Adrenal gland (tissue), 9 donors: ENCODE measurements at regions not wholly inside any gene's neighbourhood (a gene's known extent, or its start where the extent isn't known, plus 50 kb on each side); places are given as distances from the start of the nearest gene placed in this dataset.

Experiments used
- DNase-seq, 7 donors: peaks; one replicate each; pipeline ENCODE4 v3.0.0-alpha.2; 2019 to 2020
- H3K27ac ChIP-seq, 5 donors: fragments of 200-600 bp; sonication (generic) in 4 of 5; 1 replicate in 3 of 5; 2 replicates in 2 of 5; pipeline versions ENCODE4 v1.5.1 to v1.8.0; 2016 to 2020; ENCODE audit warnings: mild to moderate bottlenecking in 1 of 5
- H3K27me3 ChIP-seq: fragments of 200-600 bp; 2 replicates; pipeline ENCODE4 v1.8.0; 2021
- H3K36me3 ChIP-seq, 2 donors: fragments of 200-600 bp; replicated peaks in 1 of 2; 1 replicate in 1 of 2; 2 replicates in 1 of 2; pipeline versions ENCODE4 v1.5.1 to v1.8.0; 2018 to 2022
- H3K4me1 ChIP-seq, 2 donors: fragments of 200-600 bp; replicated peaks in 1 of 2; 1 replicate in 1 of 2; 2 replicates in 1 of 2; pipeline versions ENCODE4 v1.5.1 to v1.8.0; 2018 to 2021
- H3K4me3 ChIP-seq, 4 donors: fragments of 200-600 bp; sonication (generic) in 3 of 4; one replicate each; pipeline ENCODE4 v1.5.1; 2016 to 2018
- H3K9me3 ChIP-seq, 3 donors: fragments of 200-600 bp; sonication (generic) in 1 of 3; replicated peaks in 1 of 3; 1 replicate in 2 of 3; 2 replicates in 1 of 3; pipeline versions ENCODE4 v1.5.1 to v1.8.0; 2016 to 2021
- CTCF ChIP-seq, 6 experiments: fragments of 450-650 bp in 4 of 6; fragments of 200-600 bp in 2 of 6; sonication (generic) in 1 of 6; IDR thresholded peaks; 1 replicate in 5 of 6; 2 replicates in 1 of 6; pipeline versions ENCODE4 v1.5.1 to v1.8.0; 2016 to 2021; ENCODE audit warnings: antibody characterized with exemption in 6 of 6, mild to moderate bottlenecking in 2 of 6, moderate library complexity in 1 of 6
- POLR2A ChIP-seq, 2 donors: fragments of 450-650 bp; IDR thresholded peaks; one replicate each; pipeline ENCODE4 v1.6.1; 2017; ENCODE audit warnings: antibody characterized with exemption in 2 of 2, mild to moderate bottlenecking in 2 of 2, moderate library complexity in 1 of 2
- WGBS, 4 donors: extraction: QIAGEN DNeasy Blood & Tissue Kit in 2 of 4; methylation state at CpG; one replicate each; pipeline versions ENCODE4 v1.1.5 to v1.1.7; 2013 to 2017; 5-methylcytosine and 5-hydroxymethylcytosine counted together
- intact Hi-C, 2 donors: fragments of 100-400 bp; cut with DNase I; formaldehyde crosslinking; loops; one replicate each; pipeline versions ENCODE4 v1.14.1 to v1.15.0; 2022 to 2023
- donor health status: healthy with polysubstance abuse.
- donor health status: Bipolar disorder and iron deficiency.
- donor health status: DM: yes; HTN: yes; CAD: no.
- donor health status: DM: no; HTN: no; CAD: no.
- donor health status: DM: no; HTN: no; CAD: no.

- Histone ChIP-seq H3K36me3 (no peaks in the 10 kb centered on the region), H3K4me3 (no peak overlapping the region), H3K9me3 (no peaks in the 10 kb centered on the region), H3K4me1 (no peaks in the 10 kb centered on the region), H3K27ac (no peak overlapping the region), H3K27me3 (no peaks in the 10 kb centered on the region)
- no peak for TF ChIP-seq CTCF (IDR thresholded peaks at IDR 0.05)
- WGBS, 4 donors: 78 to 86% (median 81%) methylated on average over 5 of the region's 5 CpGs
- intact Hi-C loops: no loop called here
- DNase-seq: no peak
These were observed 1923.0 kb upstream of the PIK3C3 start for GRCh38 chr18:40032076-40032475.

GRCh38 chr18:40031435-40031834 lies 1923.6 kb upstream of the PIK3C3 start:
- no peak overlapping the region for H3K4me3 ChIP-seq
- no peaks in the 10 kb centered on the region for H3K27me3 ChIP-seq
- 50 to 73% (median 53%) methylated on average over 1 of the region's 1 CpG for WGBS, 4 donors
- no peaks in the 10 kb centered on the region for H3K4me1 ChIP-seq
- intact Hi-C loops: no loop called here
- no peak for DNase-seq
- no peaks in the 10 kb centered on the region for H3K9me3 ChIP-seq
- TF ChIP-seq POLR2A (IDR thresholded peaks at IDR 0.05): no peak
- no peak for TF ChIP-seq CTCF (IDR thresholded peaks at IDR 0.05)
- H3K27ac ChIP-seq: no peak overlapping the region
- no peaks in the 10 kb centered on the region for H3K36me3 ChIP-seq

- intact Hi-C loops: no loop called here
- Histone ChIP-seq H3K27me3 (no peaks in the 10 kb centered on the region), H3K9me3 (no peaks in the 10 kb centered on the region), H3K36me3 (no peaks in the 10 kb centered on the region), H3K27ac (no peak overlapping the region), H3K4me3 (no peak overlapping the region), H3K4me1 (no peaks in the 10 kb centered on the region)
- TF ChIP-seq POLR2A (IDR thresholded peaks at IDR 0.05) (no peak), CTCF (IDR thresholded peaks at IDR 0.05) (no peak)
- 52 to 81% (median 60%) methylated on average over 2 of the region's 2 CpGs for WGBS, 4 donors
- DNase-seq: no peak
These were observed 1935.1 kb upstream of the PIK3C3 start for GRCh38 chr18:40019797-40020392.

GRCh38 chr18:40018266-40018665 lies 1936.8 kb upstream of the PIK3C3 start:
- H3K4me3 ChIP-seq: no peak overlapping the region
- no peaks in the 10 kb centered on the region for H3K27me3 ChIP-seq
- no peak overlapping the region for H3K27ac ChIP-seq
- no peaks in the 10 kb centered on the region for H3K36me3 ChIP-seq
- H3K4me1 ChIP-seq: no peaks in the 10 kb centered on the region
- no peaks in the 10 kb centered on the region for H3K9me3 ChIP-seq
- TF ChIP-seq POLR2A (IDR thresholded peaks at IDR 0.05) (no peak), CTCF (IDR thresholded peaks at IDR 0.05) (no peak)
- DNase-seq: no peak
- intact Hi-C loops: no loop called here
- WGBS, 4 donors: 60 to 72% (median 67%) methylated on average over 6 of the region's 6 CpGs
